ENCODE measurements at regions not wholly inside any gene's neighbourhood (a gene's known extent, or its start where the extent isn't known, plus 50 kb on each side); places are given as distances from the start of the nearest gene placed in this dataset.

DNA sequence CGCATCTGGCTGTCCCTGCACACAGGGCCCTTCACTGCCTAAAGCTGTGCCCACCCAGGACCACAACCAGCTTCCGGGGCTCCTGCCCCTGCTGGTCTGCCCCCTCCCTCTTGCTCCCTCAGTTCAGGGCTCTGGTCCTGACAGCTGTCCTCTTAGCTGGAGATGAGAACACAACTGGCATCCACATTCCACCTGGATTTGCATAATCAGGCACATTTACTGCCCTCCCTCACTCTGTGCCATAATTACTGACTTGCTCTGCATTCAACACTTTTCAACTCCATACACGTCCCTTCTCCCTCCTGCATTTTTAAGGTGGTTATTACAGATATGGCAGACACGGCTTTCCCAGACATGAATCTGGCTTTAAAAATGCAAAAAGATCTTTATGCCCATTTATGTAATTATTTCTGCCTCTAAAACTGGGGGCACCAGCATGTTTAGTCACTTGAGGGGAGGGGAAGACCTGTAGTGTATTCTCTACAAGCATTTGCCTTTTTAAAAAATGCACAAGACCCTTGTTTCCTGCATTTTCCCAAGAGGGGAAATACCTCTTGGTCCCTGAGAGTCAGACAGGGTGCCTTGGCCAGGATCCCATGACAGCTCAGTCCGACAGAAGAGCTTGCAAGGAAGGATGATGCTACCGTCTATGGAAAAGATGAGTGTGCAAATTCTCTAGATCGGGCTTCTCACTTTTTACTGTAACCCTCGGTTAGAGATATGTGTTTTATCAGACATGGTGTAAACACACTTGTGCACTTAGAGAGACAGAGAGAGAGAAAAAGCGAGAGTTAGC, 401.8 kb downstream of the PREX1 start:
- no peak for TF ChIP-seq CTCF (IDR thresholded peaks at IDR 0.05)
- no peak for TF ChIP-seq POLR2A (IDR thresholded peaks at IDR 0.05)
